T-cell (primary cell): ENCODE measurements at regions not wholly inside any gene's neighbourhood (a gene's known extent, or its start where the extent isn't known, plus 50 kb on each side); places are given as distances from the start of the nearest gene placed in this dataset.

Experiments used
- ATAC-seq, 4 experiments: fragments of 200-7000 bp in 3 of 4; fragments of 150-1000 bp in 1 of 4; cut with Tn5 transposase; replicated peaks in 1 of 4; 1 replicate in 3 of 4; 2 replicates in 1 of 4; pipeline ENCODE4 v1.10.0; 2021; ENCODE audit warnings: moderate library complexity in 3 of 4, mild to moderate bottlenecking in 2 of 4, moderate number of reproducible peaks in 1 of 4
- CTCF ChIA-PET, 2 donors: fragments of 300-600 bp; sonication (Branson Sonifier 250); formaldehyde crosslinking; loops; one replicate each; lab custom pipeline; 2022; ENCODE audit warnings: antibody characterized with exemption in 2 of 2; lab: Charles Lee
- POLR2A ChIA-PET, 2 donors: fragments of 300-600 bp; sonication (Branson Sonifier 250); formaldehyde crosslinking; loops; one replicate each; lab custom pipeline; 2022; ENCODE audit warnings: antibody characterized with exemption in 2 of 2; lab: Charles Lee
- DNase-seq, 35 experiments: peaks; one replicate each; pipeline versions ENCODE4 v3.0.0 to v3.0.0-alpha.2; 2013 to 2023
- H3K27ac ChIP-seq: one replicate; pipeline ENCODE4 v1.5.1; 2013; ENCODE audit warnings: low read length
- H3K27me3 ChIP-seq, 2 experiments: replicated peaks in 1 of 2; 1 replicate in 1 of 2; 2 replicates in 1 of 2; pipeline versions ENCODE4 v1.6.1 to v1.7.0; 2013; ENCODE audit warnings: low read length in 1 of 2, mixed read lengths in 1 of 2; ENCODE audit not compliant: control insufficient read depth in 2 of 2, insufficient read depth in 2 of 2; ENCODE audit errors: extremely low read depth in 1 of 2
- H3K36me3 ChIP-seq, 2 donors: 1 replicate in 1 of 2; 2 replicates in 1 of 2; pipeline versions ENCODE4 v1.6.1 to v1.7.0; 2013; ENCODE audit warnings: low read length in 1 of 2; ENCODE audit not compliant: control insufficient read depth in 2 of 2, insufficient read depth in 1 of 2; ENCODE audit errors: extremely low read depth in 1 of 2
- H3K4me1 ChIP-seq, 2 experiments: 1 replicate in 1 of 2; 2 replicates in 1 of 2; pipeline versions ENCODE4 v1.6.1 to v1.7.0; 2013; ENCODE audit warnings: low read length in 2 of 2, mixed read lengths in 1 of 2; ENCODE audit not compliant: insufficient read depth in 2 of 2, control insufficient read depth in 1 of 2; ENCODE audit errors: extremely low read depth in 1 of 2
- H3K4me3 ChIP-seq, 2 donors: 1 replicate in 1 of 2; 2 replicates in 1 of 2; pipeline versions ENCODE4 v1.5.1 to v1.7.0; 2013; ENCODE audit warnings: mild to moderate bottlenecking in 2 of 2, low read length in 1 of 2, moderate library complexity in 1 of 2; ENCODE audit not compliant: control insufficient read depth in 1 of 2; ENCODE audit errors: extremely low read depth in 1 of 2
- H3K9me3 ChIP-seq: 2 replicates; pipeline ENCODE4 v1.7.0; 2013
- H3K27ac Mint-ChIP-seq, 2 donors: one replicate each; pipeline ENCODE4 v1.8.0; 2020 to 2021; ENCODE audit warnings: mild to moderate bottlenecking in 2 of 2, mixed read lengths in 2 of 2
- H3K27me3 Mint-ChIP-seq, 2 donors: one replicate each; pipeline ENCODE4 v1.8.0; 2021 to 2022; ENCODE audit warnings: mixed read lengths in 2 of 2
- H3K36me3 Mint-ChIP-seq: one replicate; pipeline ENCODE4 v1.8.0; 2021; ENCODE audit warnings: mixed read lengths
- H3K4me1 Mint-ChIP-seq, 3 donors: one replicate each; pipeline ENCODE4 v1.8.0; 2020 to 2022; ENCODE audit warnings: mixed read lengths in 3 of 3, mild to moderate bottlenecking in 1 of 3
- H3K4me3 Mint-ChIP-seq, 3 donors: one replicate each; pipeline ENCODE4 v1.8.0; 2020 to 2022; ENCODE audit warnings: mild to moderate bottlenecking in 3 of 3, mixed read lengths in 3 of 3, moderate library complexity in 3 of 3
- H3K9me3 Mint-ChIP-seq, 3 donors: one replicate each; pipeline ENCODE4 v1.8.0; 2020 to 2022; ENCODE audit warnings: mixed read lengths in 3 of 3
- WGBS: methylation state at CpG from one replicate; pipeline ENCODE4 v1.1.5; 2013; ENCODE audit warnings: missing lambda C conversion rate; ENCODE audit not compliant: insufficient coverage; 5-methylcytosine and 5-hydroxymethylcytosine counted together

- H3K27ac Mint-ChIP-seq, result no peak overlapping the region
- CTCF ChIA-PET, result no interaction called here
- no peaks in the 10 kb centered on the region for H3K4me1 Mint-ChIP-seq
These were observed 397.8 kb downstream of the MED10 start for GRCh38 chr5:5980538-5980895.

GRCh38 chr5:5979761-5980537 lies 398.4 kb downstream of the MED10 start:
- Mint-ChIP-seq H3K4me3 (no peak overlapping the region), H3K36me3 (no peaks in the 10 kb centered on the region), H3K4me1 (no peaks in the 10 kb centered on the region), H3K9me3 (peaks cover 0 to 6% (median 2%) of the 10 kb centered on the region in 3 donors), H3K27ac (no peak overlapping the region), H3K27me3 (peaks cover 1 to 8% of the 10 kb centered on the region in 2 donors)
- ChIA-PET CTCF (no interaction called here), POLR2A (no interaction called here)
- Histone ChIP-seq H3K27me3 (peaks cover 0 to 5% of the 10 kb centered on the region in 2 experiments), H3K4me3 (no peak overlapping the region), H3K9me3 (no peaks in the 10 kb centered on the region), H3K4me1 (no peaks in the 10 kb centered on the region), H3K36me3 (no peaks in the 10 kb centered on the region), H3K27ac (no peak overlapping the region)
- no peak for DNase-seq
- ATAC-seq, result no peak
- WGBS, result 45% methylated on average over 6 of the region's 6 CpGs

More at GRCh38 chr5:5980538-5980895, 397.8 kb downstream of the MED10 start:
- DNase-seq (no peak), ATAC-seq (no peak)
- no peak overlapping the region for H3K4me3 Mint-ChIP-seq
- POLR2A ChIA-PET, result no interaction called here
- peaks cover 0 to 6% (median 0%) of the 10 kb centered on the region in 3 donors for H3K9me3 Mint-ChIP-seq
- no peaks in the 10 kb centered on the region for H3K36me3 ChIP-seq
- H3K27ac ChIP-seq, result no peak overlapping the region
- H3K4me1 ChIP-seq, result no peaks in the 10 kb centered on the region
- peaks cover 1 to 8% of the 10 kb centered on the region in 2 donors for H3K27me3 Mint-ChIP-seq
- H3K9me3 ChIP-seq, result no peaks in the 10 kb centered on the region
- H3K4me3 ChIP-seq, result no peak overlapping the region
- WGBS, result 54% methylated on average over 2 of the region's 4 CpGs
- peaks cover 0 to 5% of the 10 kb centered on the region in 2 experiments for H3K27me3 ChIP-seq
- no peaks in the 10 kb centered on the region for H3K36me3 Mint-ChIP-seq

- Mint-ChIP-seq H3K27ac (no peak overlapping the region), H3K27me3 (peaks cover 1 to 9% of the 10 kb centered on the region in 2 donors), H3K4me3 (no peak overlapping the region), H3K9me3 (peaks cover 0 to 6% (median 2%) of the 10 kb centered on the region in 3 donors), H3K36me3 (no peaks in the 10 kb centered on the region), H3K4me1 (no peaks in the 10 kb centered on the region)
- Histone ChIP-seq H3K27me3 (peaks cover 0 to 5% of the 10 kb centered on the region in 2 experiments), H3K4me1 (no peaks in the 10 kb centered on the region), H3K4me3 (no peak overlapping the region), H3K36me3 (no peaks in the 10 kb centered on the region), H3K9me3 (no peaks in the 10 kb centered on the region), H3K27ac (no peak overlapping the region)
- ChIA-PET POLR2A (no interaction called here), CTCF (no interaction called here)
- DNase-seq (no peak), ATAC-seq (no peak)
- 76% methylated on average over 3 of the region's 3 CpGs for WGBS
These were observed 399.0 kb downstream of the MED10 start for GRCh38 chr5:5979377-5979760.

- H3K4me3 Mint-ChIP-seq, result no peak overlapping the region
- Histone ChIP-seq H3K36me3 (no peaks in the 10 kb centered on the region), H3K27me3 (peaks cover 0 to 5% of the 10 kb centered on the region in 2 experiments), H3K4me1 (no peaks in the 10 kb centered on the region), H3K27ac (no peak overlapping the region), H3K9me3 (no peaks in the 10 kb centered on the region), H3K4me3 (no peak overlapping the region)
- WGBS, result 38% methylated on average over 1 of the region's 10 CpGs
- no peaks in the 10 kb centered on the region for H3K4me1 Mint-ChIP-seq
- no peaks in the 10 kb centered on the region for H3K36me3 Mint-ChIP-seq
- H3K27me3 Mint-ChIP-seq, result peaks cover 1 to 12% of the 10 kb centered on the region in 2 donors
- POLR2A ChIA-PET, result no interaction called here
- H3K9me3 Mint-ChIP-seq, result peaks cover 0 to 6% (median 2%) of the 10 kb centered on the region in 3 donors
- DNase-seq, result no peak
- ATAC-seq, result no peak
- H3K27ac Mint-ChIP-seq, result no peak overlapping the region
- CTCF ChIA-PET, result no interaction called here
These were observed 399.6 kb downstream of the MED10 start for GRCh38 chr5:5978501-5979376.

- CTCF ChIA-PET, result no interaction called here
- no peak for DNase-seq
- Mint-ChIP-seq H3K9me3 (peaks cover 0 to 6% (median 5%) of the 10 kb centered on the region in 3 donors), H3K4me3 (no peak overlapping the region), H3K27me3 (peaks cover 2 to 15% of the 10 kb centered on the region in 2 donors), H3K27ac (no peak overlapping the region), H3K36me3 (no peaks in the 10 kb centered on the region), H3K4me1 (no peaks in the 10 kb centered on the region)
- 94% methylated on average over 2 of the region's 5 CpGs for WGBS
- POLR2A ChIA-PET, result no interaction called here
- Histone ChIP-seq H3K36me3 (no peaks in the 10 kb centered on the region), H3K27ac (no peak overlapping the region), H3K4me3 (no peak overlapping the region), H3K9me3 (no peaks in the 10 kb centered on the region), H3K27me3 (peaks cover 0 to 8% of the 10 kb centered on the region in 2 experiments), H3K4me1 (no peaks in the 10 kb centered on the region)
- no peak for ATAC-seq
These were observed 407.1 kb downstream of the MED10 start for GRCh38 chr5:5971203-5971602.

GRCh38 chr5:5969942-5970483 lies 408.3 kb downstream of the MED10 start:
- H3K27ac Mint-ChIP-seq, result no peak overlapping the region
- no peak overlapping the region for H3K4me3 Mint-ChIP-seq
- POLR2A ChIA-PET, result no interaction called here
- peaks cover 2 to 16% of the 10 kb centered on the region in 2 donors for H3K27me3 Mint-ChIP-seq
- peaks cover 0 to 9% of the 10 kb centered on the region in 2 experiments for H3K27me3 ChIP-seq
- H3K4me3 ChIP-seq, result no peak overlapping the region
- ATAC-seq (no peak), DNase-seq (no peak)
- H3K27ac ChIP-seq, result no peak overlapping the region
- no peaks in the 10 kb centered on the region for H3K36me3 ChIP-seq
- no peaks in the 10 kb centered on the region for H3K36me3 Mint-ChIP-seq
- H3K4me1 Mint-ChIP-seq, result no peaks in the 10 kb centered on the region
- peaks cover 1 to 9% (median 7%) of the 10 kb centered on the region in 3 donors for H3K9me3 Mint-ChIP-seq
- H3K4me1 ChIP-seq, result no peaks in the 10 kb centered on the region
- CTCF ChIA-PET, result no interaction called here
- no peaks in the 10 kb centered on the region for H3K9me3 ChIP-seq
